ENCODE measurements at regions not wholly inside any gene's neighbourhood (a gene's known extent, or its start where the extent isn't known, plus 50 kb on each side); places are given as distances from the start of the nearest gene placed in this dataset.

GRCh38 chr6:148109732-148110131 is 232.9 kb upstream of the SASH1 start:
- no peak overlapping the region for H3K4me3 ChIP-seq (ENCODE audit: low read depth, low read length)
- no peak for TF ChIP-seq CTCF (IDR thresholded peaks at IDR 0.05; ENCODE audit: low read depth, low read length)

- no peak overlapping the region for H3K4me3 ChIP-seq (ENCODE audit: low read depth, low read length)
- no peak for TF ChIP-seq CTCF (IDR thresholded peaks at IDR 0.05; ENCODE audit: low read depth, low read length)
Observed at GRCh38 chr6:148110925-148111324, 231.7 kb upstream of the SASH1 start.

GRCh38 chr6:148112851-148113319 is 229.8 kb upstream of the SASH1 start:
- H3K4me3 ChIP-seq (ENCODE audit: low read depth, low read length), result no peak overlapping the region
- no peak for TF ChIP-seq CTCF (IDR thresholded peaks at IDR 0.05; ENCODE audit: low read depth, low read length)

- no peak overlapping the region for H3K4me3 ChIP-seq (ENCODE audit: low read depth, low read length)
- TF ChIP-seq CTCF (IDR thresholded peaks at IDR 0.05; ENCODE audit: low read depth, low read length), result no peak
Observed at GRCh38 chr6:148116001-148116400, 226.6 kb upstream of the SASH1 start.

GRCh38 chr6:148118244-148118643 is 224.4 kb upstream of the SASH1 start:
- no peak for TF ChIP-seq CTCF (IDR thresholded peaks at IDR 0.05; ENCODE audit: low read depth, low read length)
- H3K4me3 ChIP-seq (ENCODE audit: low read depth, low read length), result no peak overlapping the region

GRCh38 chr6:148128014-148128730 is 214.5 kb upstream of the SASH1 start:
- TF ChIP-seq CTCF (IDR thresholded peaks at IDR 0.05; ENCODE audit: low read depth, low read length), result no peak
- no peak overlapping the region for H3K4me3 ChIP-seq (ENCODE audit: low read depth, low read length)

GRCh38 chr6:148134592-148134991 is 208.0 kb upstream of the SASH1 start:
- TF ChIP-seq CTCF (IDR thresholded peaks at IDR 0.05; ENCODE audit: low read depth, low read length), result no peak

More at GRCh38 chr6:148134592-148134991, 208.0 kb upstream of the SASH1 start:
- no peak overlapping the region for H3K4me3 ChIP-seq (ENCODE audit: low read depth, low read length)

All from WI38 (cell line).